GM21723 (cell line): ENCODE measurements at regions not wholly inside any gene's neighbourhood (a gene's known extent, or its start where the extent isn't known, plus 50 kb on each side); places are given as distances from the start of the nearest gene placed in this dataset.

Experiments used
- ATAC-seq: cut with Tn5 transposase; IDR thresholded peaks from one replicate; pipeline ENCODE4 v1.9.1; 2021; ENCODE audit warnings: mild to moderate bottlenecking, moderate library complexity; ENCODE audit not compliant: unreplicated experiment

GRCh38 chr2:45301307-45302277 is 292.3 kb upstream of the SIX2 start:
- ATAC-seq = no peak

- no peak for ATAC-seq
Observed at GRCh38 chr2:45300026-45300750, 290.9 kb upstream of the SIX2 start.

- no peak for ATAC-seq
Observed at GRCh38 chr2:45299361-45299760, 290.1 kb upstream of the SIX2 start.

DNA sequence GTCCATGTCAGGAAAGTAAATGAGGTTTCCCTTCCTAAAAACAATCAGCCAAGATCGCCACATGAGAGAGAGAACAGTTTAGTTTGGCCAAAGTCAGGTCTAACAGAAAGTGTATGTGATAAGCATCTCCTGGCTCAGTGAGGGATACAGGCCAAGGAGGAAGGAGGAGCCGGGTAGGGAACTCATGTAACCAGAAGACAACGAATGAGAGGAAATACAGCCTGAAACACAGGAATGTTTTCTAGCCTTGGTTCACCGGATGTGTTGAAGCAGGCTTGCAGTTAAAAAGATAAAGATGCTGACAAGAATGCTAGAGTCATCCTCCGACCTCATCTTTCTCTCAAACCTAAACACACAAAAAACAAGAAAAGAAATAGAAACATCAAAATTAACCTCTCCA is 283.9 kb upstream of the SIX2 start:
- ATAC-seq = no peak

DNA sequence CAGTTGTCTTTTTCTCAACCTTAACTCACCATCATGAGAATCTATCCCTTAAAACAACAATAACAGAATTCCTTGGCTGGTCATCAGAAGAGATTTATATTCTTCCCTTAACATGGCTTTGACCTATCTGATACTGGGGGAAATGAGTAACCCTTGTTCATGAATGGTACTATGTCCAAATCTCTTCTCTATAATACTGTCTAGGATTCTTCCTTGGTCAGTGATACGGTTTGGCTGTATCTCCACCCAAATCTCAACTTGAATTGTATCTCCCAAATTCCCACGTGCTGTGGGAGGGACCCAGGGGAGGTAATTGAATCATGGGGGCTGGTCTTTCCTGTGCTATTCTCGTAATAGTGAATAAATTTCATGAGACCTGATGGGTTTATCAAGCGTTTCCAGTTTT is 282.0 kb upstream of the SIX2 start:
- ATAC-seq = no peak

GRCh38 chr2:45289997-45290709 is 280.9 kb upstream of the SIX2 start:
- ATAC-seq = no peak

GRCh38 chr2:45288532-45289417 is 279.5 kb upstream of the SIX2 start:
- no peak for ATAC-seq

DNA sequence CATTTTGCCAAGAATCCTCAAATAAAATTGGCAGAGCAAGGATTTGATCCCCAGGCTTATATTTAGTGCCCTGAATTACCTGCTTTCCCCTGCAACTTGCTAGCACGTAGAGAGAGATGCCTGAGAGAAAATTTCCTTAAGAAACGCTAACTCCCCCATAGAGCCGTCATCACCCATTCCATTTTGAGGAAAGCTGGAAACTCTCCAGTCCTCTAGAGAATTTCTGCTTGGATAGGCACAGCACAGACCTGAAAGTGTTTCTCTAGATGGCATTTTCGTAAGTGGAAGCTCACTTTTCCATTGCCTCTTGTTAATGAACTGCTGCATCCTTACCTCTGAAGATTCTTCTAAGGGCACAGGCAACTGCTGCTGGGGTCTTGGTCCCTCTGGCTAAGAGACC is 277.8 kb upstream of the SIX2 start:
- no peak for ATAC-seq

DNA sequence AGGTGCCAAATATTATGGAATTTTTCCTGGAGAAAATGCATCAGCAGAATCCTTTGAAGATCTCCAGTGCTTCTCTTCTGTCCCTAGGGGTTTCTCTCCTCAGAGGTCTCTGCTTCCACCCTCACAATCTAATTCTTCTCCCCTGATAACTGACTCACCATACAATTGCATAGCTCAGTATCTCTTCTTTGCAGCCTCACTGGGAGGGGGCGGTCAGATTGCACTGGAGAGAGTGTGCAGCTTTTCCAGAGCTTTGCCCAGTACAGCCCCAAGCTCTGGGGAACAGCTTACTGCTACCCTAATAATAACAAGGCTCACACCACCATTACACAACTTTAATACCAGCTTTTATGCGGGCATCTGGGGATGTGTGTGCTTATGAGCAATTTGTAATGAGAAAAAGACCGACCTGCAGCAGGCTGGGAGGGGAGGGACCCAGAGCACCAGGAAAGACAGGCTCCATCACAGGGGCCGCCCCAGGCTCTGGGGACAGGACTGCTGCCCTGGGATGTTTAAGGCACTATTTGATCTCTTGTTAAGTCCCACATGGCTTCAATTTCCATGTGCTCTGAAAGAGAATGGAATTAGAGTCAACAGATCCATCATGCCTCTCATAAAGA is 276.6 kb upstream of the SIX2 start:
- no peak for ATAC-seq

DNA sequence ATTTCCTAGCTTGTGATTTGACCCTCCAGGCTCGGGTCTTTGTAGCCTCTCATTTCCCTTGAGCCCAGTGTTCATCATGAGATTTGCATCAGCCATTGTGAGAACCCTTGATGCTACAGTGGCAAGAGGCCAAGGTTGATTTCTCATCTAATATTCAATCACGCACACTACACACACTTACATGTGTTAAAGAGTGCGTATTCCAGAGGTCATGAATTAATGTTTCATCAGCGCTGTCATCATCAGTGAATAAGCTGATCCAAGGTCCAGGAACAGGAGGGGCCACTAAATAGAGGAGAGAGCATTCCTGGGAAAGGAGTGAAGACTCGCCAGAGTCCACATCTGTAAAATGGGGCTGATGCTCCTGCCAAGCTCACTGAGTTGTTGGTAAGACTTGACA is 276.1 kb upstream of the SIX2 start:
- no peak for ATAC-seq

- ATAC-seq = no peak
Observed at GRCh38 chr2:45284621-45284995, 275.4 kb upstream of the SIX2 start.

DNA sequence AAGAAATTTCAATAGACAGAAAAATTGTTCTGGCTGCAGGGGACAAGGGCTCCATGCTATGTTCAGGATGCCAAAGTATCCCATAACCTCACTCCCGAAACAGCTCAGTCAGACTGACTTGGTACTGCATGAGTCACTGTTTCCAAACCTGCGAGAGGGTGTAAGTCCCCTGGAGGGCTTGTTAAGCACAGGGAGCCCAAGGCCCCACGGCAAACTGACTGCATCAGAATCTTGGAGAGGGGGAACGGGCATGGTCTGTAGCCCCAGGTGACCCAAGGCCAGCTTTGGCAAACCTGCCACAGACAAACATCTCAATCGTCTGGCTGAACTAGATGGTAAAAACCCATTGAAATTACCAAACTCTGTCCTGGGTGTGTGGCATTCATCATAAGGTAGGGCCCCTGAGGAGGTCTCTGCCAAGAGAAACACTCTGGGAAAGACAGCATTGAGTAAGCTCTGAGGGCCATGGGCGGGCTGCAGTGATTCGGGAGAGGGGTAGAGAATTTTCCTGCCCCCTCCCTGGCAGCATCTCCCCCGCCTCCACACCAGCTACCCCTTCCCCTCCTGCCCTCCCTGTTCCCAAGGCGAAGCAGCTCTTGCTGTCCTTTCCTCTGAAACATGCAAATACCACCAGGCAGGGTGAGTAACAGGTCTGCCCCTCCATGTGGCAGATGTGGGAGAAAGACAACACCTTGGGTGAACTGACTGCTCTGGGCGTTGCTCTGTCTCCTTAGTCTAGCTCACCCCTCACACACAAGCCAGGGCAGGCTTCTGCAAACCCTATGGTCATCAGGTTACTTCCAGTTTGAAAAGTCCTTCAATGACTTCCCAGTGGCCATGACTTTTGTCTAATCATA is 274.7 kb upstream of the SIX2 start:
- no peak for ATAC-seq

DNA sequence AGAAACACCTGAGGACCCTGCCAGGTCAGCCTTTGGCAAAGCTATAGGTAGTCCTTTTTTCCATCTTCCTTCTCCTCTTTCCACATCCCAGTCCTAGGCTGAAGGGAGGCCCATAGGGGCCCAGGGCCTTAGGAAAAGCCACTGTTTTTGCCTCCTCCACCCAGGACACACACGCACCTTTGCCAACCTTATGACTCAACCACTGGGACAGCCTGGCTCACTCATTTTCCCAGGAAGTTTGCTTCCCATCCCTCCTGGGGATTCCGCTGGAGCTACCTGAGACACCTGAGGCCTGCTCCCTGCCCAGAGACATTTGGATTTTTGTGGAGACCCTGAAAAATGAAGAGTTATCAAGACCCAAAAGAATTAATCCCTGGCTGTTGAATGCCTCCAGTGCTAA is 273.4 kb upstream of the SIX2 start:
- no peak for ATAC-seq

GRCh38 chr2:45281311-45281710 is 272.1 kb upstream of the SIX2 start:
- ATAC-seq = no peak

GRCh38 chr2:45280794-45281193 is 271.5 kb upstream of the SIX2 start:
- no peak for ATAC-seq

GRCh38 chr2:45279356-45279755 is 270.1 kb upstream of the SIX2 start:
- ATAC-seq = no peak

DNA sequence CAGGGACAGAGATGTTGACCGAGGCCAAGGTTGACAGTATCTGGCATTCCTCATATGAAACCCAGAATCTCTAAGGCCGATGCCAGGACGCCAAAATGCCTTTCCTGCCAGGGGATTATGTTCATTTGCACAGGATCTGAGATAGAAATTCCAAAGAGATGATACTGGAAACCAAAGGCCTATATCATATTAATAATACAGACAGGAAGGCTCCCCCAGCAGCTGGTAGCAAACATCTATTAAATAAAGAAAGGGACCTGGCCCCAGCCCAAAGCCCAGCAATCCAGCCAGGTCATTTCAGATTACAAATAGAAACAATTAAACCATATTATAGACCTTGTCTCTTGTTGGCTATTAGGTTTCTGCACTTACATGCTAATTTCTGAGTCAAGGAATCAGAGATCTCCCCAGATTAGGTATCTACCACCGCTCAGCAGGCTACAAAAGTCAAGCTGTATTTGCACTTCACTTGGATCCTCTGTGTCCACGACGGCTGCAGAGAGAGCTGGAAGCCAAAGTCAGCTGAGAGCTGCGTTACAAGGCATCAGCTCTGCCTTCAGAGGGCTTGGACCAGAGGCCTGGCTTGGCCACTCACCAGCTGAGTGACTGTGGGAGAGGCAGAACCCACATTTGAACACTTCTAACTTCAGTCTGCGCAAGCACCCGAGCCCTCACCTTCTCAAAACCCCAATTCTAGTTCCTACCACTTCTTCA is 269.3 kb upstream of the SIX2 start:
- ATAC-seq = no peak

- ATAC-seq = no peak
Observed at GRCh38 chr2:45276914-45277313, 267.7 kb upstream of the SIX2 start.

- no peak for ATAC-seq
Observed at GRCh38 chr2:45275806-45276205, 266.6 kb upstream of the SIX2 start.
